GM13977 (cell line): ENCODE measurements at regions not wholly inside any gene's neighbourhood (a gene's known extent, or its start where the extent isn't known, plus 50 kb on each side); places are given as distances from the start of the nearest gene placed in this dataset.
"Not testable (repeated sequence)": the region's sequence is repeated elsewhere in the genome, so short reads cannot be mapped to it uniquely, and the experiment has no call there.

Source experiments
- DNase-seq: peaks from one replicate; pipeline ENCODE4 v3.0.0; 2012; ENCODE audit warnings: low spot score
- in situ Hi-C: fragments of 300-500 bp; cut with MboI; formaldehyde crosslinking; loops from one replicate; pipeline ENCODE4 v1.12.0; 2022; ENCODE audit warnings: low sequenced_read_pairs, low pct_unique_long_range_greater_than_20kb, mixed read lengths, inconsistent platforms; ENCODE audit not compliant: unreplicated experiment
- TF ChIP-seq, protein P1 (sequence below): IDR thresholded peaks from 2 replicates; pipeline ENCODE4 v1.5.1; 2012; ENCODE audit warnings: mild to moderate bottlenecking, control low read depth; ENCODE audit not compliant: insufficient read depth; ENCODE audit errors: extremely low read depth, missing control alignments

GRCh38 chr4:111960241-111960667 is 185.0 kb upstream of the FAM241A start:
- peak; percentile 7 for DNase-seq
- in situ Hi-C loops, result no loop called here
- TF ChIP-seq, protein P1, sequence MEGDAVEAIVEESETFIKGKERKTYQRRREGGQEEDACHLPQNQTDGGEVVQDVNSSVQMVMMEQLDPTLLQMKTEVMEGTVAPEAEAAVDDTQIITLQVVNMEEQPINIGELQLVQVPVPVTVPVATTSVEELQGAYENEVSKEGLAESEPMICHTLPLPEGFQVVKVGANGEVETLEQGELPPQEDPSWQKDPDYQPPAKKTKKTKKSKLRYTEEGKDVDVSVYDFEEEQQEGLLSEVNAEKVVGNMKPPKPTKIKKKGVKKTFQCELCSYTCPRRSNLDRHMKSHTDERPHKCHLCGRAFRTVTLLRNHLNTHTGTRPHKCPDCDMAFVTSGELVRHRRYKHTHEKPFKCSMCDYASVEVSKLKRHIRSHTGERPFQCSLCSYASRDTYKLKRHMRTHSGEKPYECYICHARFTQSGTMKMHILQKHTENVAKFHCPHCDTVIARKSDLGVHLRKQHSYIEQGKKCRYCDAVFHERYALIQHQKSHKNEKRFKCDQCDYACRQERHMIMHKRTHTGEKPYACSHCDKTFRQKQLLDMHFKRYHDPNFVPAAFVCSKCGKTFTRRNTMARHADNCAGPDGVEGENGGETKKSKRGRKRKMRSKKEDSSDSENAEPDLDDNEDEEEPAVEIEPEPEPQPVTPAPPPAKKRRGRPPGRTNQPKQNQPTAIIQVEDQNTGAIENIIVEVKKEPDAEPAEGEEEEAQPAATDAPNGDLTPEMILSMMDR, result no peak

GRCh38 chr4:111961026-111961425 is 184.2 kb upstream of the FAM241A start:
- in situ Hi-C loops, DNase-seq: not testable (repeated sequence)

GRCh38 chr4:111961809-111962208 is 183.4 kb upstream of the FAM241A start:
- DNase-seq, result no peak
- in situ Hi-C loops, result no loop called here
- TF ChIP-seq, protein P1, result no peak

DNA sequence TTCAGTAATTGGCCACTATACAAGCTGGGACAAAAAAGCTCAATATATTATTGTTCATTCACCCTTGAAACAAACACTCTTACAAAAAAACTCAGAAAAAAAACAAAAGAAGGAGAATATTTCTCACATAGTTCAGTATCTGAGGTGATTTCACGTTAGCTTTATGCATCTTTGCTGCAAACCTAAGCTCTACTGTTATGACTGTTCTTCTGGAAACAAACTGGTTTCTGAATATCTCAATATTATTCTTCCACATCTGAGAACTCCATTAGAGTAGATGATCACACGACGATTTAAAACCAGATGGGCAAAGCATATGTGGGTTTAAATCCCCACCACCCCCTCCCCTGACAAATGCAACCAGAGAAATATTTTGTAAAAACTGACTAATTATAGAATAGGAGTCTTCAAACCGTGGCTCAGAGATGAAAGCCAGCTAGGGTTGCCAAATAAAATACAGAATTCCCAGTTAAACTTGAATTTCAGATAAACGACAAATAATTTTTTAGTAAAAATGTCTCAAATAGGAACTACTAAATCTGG is 182.0 kb upstream of the FAM241A start:
- DNase-seq, result no peak
- in situ Hi-C loops, result no loop called here
- TF ChIP-seq, protein P1, result no peak

- DNase-seq, result no peak
- in situ Hi-C loops, result no loop called here
- TF ChIP-seq, protein P1, result no peak
Observed at GRCh38 chr4:111977419-111977965, 167.8 kb upstream of the FAM241A start.

GRCh38 chr4:111979921-111980320 is 165.3 kb upstream of the FAM241A start:
- in situ Hi-C loops, result no loop called here
- DNase-seq, result no peak
- TF ChIP-seq, protein P1, result no peak

GRCh38 chr4:111982089-111982488 is 163.2 kb upstream of the FAM241A start:
- DNase-seq, result no peak
- in situ Hi-C loops, result no loop called here
- TF ChIP-seq, protein P1, result no peak
